ENCODE measurements at regions not wholly inside any gene's neighbourhood (a gene's known extent, or its start where the extent isn't known, plus 50 kb on each side); places are given as distances from the start of the nearest gene placed in this dataset.
"Not testable (repeated sequence)": the region's sequence is repeated elsewhere in the genome, so short reads cannot be mapped to it uniquely, and the experiment has no call there.

DNA sequence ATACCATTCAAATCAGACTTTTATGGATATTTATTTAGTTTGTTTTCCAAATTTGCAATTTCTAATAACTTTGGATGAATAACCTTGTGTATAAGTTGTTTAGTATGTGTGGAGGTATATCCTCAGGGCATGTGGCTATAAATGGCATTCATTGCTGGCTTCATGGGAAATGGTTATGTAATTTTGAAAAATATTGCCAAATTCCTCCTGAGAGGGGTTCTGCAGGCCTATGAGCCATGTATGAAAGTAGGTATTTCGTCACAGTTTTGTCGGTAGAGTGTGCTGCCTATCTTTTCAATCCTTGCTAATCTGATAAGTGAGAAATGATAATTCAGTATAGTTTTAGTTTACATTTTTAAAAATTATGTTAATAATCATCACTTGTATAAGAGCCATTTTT is 256.4 kb upstream of the ZNF385D start:
- Histone ChIP-seq H3K4me1 (ENCODE audit: control insufficient read depth, insufficient read depth, low read length) (no peaks in the 10 kb centered on the region), H3K27me3 (ENCODE audit: control insufficient read depth, insufficient read depth, low read length) (no peaks in the 10 kb centered on the region), H3K36me3 (ENCODE audit: control insufficient read depth, insufficient read depth, low read length) (no peaks in the 10 kb centered on the region), H3K27ac (ENCODE audit: low read depth, low read length) (no peak overlapping the region), H3K4me3 (ENCODE audit: low read depth, low read length) (no peak overlapping the region), H3K9me3 (ENCODE audit: control insufficient read depth, insufficient read depth, low read length) (no peaks in the 10 kb centered on the region)
- WGBS (ENCODE audit: insufficient coverage) = 100% methylated on average over 1 of the region's 2 CpGs
- no peak for DNase-seq (ENCODE audit: low read depth in 4 of 6, low spot score in 6 of 6)

DNA sequence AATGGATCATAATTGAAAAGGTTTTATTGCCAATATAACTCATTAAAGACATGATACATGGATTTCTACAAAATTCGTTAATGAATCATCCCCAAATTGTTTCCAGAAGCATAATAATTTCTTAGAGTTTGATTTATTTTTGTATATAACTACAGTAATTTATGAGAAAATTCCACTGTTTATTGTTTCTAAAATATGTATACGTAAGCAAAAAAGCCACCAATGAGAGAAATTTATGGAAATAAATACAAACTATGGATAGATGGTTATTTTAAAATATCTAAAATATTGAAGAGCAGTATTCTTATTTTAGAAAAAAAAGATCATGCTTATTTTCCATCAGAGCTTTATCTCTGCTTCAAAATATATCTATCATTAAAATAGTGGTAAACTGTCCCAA is 260.0 kb upstream of the ZNF385D start:
- H3K27ac ChIP-seq (ENCODE audit: low read depth, low read length) = no peak overlapping the region

DNA sequence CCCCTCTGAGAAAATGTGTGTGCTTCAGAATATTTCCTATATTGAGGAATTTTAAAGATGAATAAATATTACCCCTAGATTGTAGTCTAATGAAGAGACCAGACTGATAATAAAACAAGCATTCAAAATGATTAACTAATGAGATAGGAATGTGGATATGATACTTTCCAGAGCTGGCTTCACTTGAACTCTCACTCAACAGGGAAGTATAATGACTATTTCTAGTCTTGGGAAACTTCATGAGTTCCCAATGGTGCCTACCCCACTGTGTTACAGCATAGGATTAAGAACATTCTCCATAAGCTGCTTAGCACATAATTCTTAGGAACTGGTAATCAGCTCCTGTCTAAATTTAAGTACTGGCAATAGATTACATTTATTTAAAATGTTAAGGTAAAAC is 261.5 kb upstream of the ZNF385D start:
- Histone ChIP-seq H3K27ac (ENCODE audit: low read depth, low read length) (no peak overlapping the region), H3K9me3 (ENCODE audit: control insufficient read depth, insufficient read depth, low read length) (no peaks in the 10 kb centered on the region), H3K36me3 (ENCODE audit: control insufficient read depth, insufficient read depth, low read length) (no peaks in the 10 kb centered on the region), H3K4me3 (ENCODE audit: low read depth, low read length) (no peak overlapping the region), H3K4me1 (ENCODE audit: control insufficient read depth, insufficient read depth, low read length) (no peaks in the 10 kb centered on the region), H3K27me3 (ENCODE audit: control insufficient read depth, insufficient read depth, low read length) (no peaks in the 10 kb centered on the region)
- no peak for DNase-seq (ENCODE audit: low read depth in 4 of 6, low spot score in 6 of 6)

More for the DNA sequence above, 260.0 kb upstream of the ZNF385D start:
- Histone ChIP-seq H3K9me3 (ENCODE audit: control insufficient read depth, insufficient read depth, low read length) (no peaks in the 10 kb centered on the region), H3K4me3 (ENCODE audit: low read depth, low read length) (no peak overlapping the region), H3K27me3 (ENCODE audit: control insufficient read depth, insufficient read depth, low read length) (no peaks in the 10 kb centered on the region), H3K4me1 (ENCODE audit: control insufficient read depth, insufficient read depth, low read length) (no peaks in the 10 kb centered on the region), H3K36me3 (ENCODE audit: control insufficient read depth, insufficient read depth, low read length) (no peaks in the 10 kb centered on the region)
- no CpG with 5 or more reads among the region's 2 CpGs for WGBS (ENCODE audit: insufficient coverage)
- DNase-seq (ENCODE audit: low read depth in 4 of 6, low spot score in 6 of 6) = no peak

DNA sequence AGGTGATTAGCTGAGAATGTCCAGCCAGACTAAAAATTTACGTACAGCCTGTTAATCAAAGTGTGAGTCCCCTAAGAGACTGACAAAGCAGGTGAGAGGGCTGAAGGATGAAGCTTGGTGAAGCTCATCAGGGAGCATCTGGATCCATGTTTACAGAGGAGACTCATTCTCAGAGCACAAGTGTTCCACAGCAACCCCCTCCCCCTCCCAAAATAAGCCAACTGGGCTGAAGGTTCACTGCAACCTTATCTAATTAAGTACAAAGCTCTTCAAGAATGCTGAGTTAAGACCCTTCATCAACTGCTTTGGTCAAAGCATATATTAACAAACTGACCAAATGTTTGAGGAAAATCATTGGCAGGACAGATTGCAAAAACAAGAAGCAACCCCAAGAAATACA is 262.6 kb upstream of the ZNF385D start:
- no peak for DNase-seq (ENCODE audit: low read depth in 4 of 6, low spot score in 6 of 6)
- no peaks in the 10 kb centered on the region for H3K27me3 ChIP-seq (ENCODE audit: control insufficient read depth, insufficient read depth, low read length)
- no peaks in the 10 kb centered on the region for H3K9me3 ChIP-seq (ENCODE audit: control insufficient read depth, insufficient read depth, low read length)
- no peak overlapping the region for H3K4me3 ChIP-seq (ENCODE audit: low read depth, low read length)
- no peaks in the 10 kb centered on the region for H3K36me3 ChIP-seq (ENCODE audit: control insufficient read depth, insufficient read depth, low read length)
- no peaks in the 10 kb centered on the region for H3K4me1 ChIP-seq (ENCODE audit: control insufficient read depth, insufficient read depth, low read length)
- H3K27ac ChIP-seq (ENCODE audit: low read depth, low read length) = no peak overlapping the region
- 100% methylated on average over 1 of the region's 1 CpG for WGBS (ENCODE audit: insufficient coverage)

DNA sequence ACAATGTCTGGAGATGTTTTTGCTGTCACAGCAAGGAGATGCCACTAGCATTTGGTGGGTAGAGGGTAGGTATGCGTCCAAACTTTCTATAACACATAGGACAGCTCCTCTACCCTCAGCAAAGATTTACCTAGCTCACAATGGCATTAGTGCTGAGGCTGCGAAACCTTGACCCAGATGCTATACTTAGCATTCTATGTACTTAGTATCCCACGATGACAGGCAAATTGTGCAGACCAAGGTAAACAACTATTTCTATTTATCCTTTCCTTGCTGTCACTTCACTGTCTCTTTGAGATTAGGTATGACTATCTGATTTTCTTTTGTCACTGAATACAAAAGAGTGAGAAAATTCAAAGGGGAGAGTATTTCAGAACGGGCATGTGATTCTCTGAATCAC is 265.2 kb upstream of the ZNF385D start:
- H3K36me3 ChIP-seq (ENCODE audit: control insufficient read depth, insufficient read depth, low read length) = no peaks in the 10 kb centered on the region
- no peak for DNase-seq (ENCODE audit: low read depth in 4 of 6, low spot score in 6 of 6)
- H3K27me3 ChIP-seq (ENCODE audit: control insufficient read depth, insufficient read depth, low read length) = no peaks in the 10 kb centered on the region
- H3K27ac ChIP-seq (ENCODE audit: low read depth, low read length) = no peak overlapping the region
- no peaks in the 10 kb centered on the region for H3K4me1 ChIP-seq (ENCODE audit: control insufficient read depth, insufficient read depth, low read length)
- no peaks in the 10 kb centered on the region for H3K9me3 ChIP-seq (ENCODE audit: control insufficient read depth, insufficient read depth, low read length)
- no peak overlapping the region for H3K4me3 ChIP-seq (ENCODE audit: low read depth, low read length)
- 100% methylated on average over 1 of the region's 4 CpGs for WGBS (ENCODE audit: insufficient coverage)

DNA sequence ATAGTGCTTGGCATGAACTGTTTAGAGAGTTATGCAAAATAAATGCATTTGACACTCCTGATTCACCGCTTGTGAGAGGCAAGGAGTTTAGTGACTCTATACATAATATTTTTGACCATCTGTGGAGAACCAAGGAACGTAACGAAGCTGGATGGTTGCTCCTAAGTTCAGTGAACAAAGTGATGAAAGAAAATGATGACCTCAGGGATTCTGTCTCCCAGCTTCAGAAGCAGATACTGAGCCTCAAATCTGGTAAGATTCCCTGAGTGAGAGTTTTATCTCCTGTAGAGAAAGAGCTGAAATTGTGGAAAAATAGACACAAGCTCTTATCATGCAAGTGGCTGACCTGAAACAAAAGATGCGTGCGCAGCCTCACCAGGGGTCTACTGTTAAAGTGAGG is 273.6 kb upstream of the ZNF385D start:
- not testable (repeated sequence) for H3K36me3 ChIP-seq (ENCODE audit: control insufficient read depth, insufficient read depth, low read length); H3K27me3 ChIP-seq (ENCODE audit: control insufficient read depth, insufficient read depth, low read length); H3K9me3 ChIP-seq (ENCODE audit: control insufficient read depth, insufficient read depth, low read length); H3K4me1 ChIP-seq (ENCODE audit: control insufficient read depth, insufficient read depth, low read length); H3K4me3 ChIP-seq (ENCODE audit: low read depth, low read length); DNase-seq (ENCODE audit: low read depth in 4 of 6, low spot score in 6 of 6); H3K27ac ChIP-seq (ENCODE audit: low read depth, low read length)
- WGBS (ENCODE audit: insufficient coverage) = 90% methylated on average over 4 of the region's 5 CpGs

DNA sequence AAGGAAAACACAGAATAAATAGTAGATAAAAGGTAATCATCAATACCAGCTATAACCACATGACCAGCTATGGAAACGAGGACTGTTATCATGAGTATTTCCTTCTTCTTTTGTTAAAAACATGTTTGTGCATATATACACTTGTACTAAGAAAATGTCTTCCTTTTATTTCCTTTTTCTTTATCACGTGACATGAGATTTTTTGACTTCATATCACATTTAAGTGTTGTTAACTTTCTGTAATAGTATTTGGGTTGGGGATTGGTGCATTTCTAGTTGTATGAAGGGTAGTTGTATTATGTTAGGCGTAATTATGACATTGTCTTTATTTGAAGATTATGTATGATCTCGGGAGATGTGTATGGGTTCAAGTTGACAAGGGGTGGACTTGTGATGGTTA is 278.5 kb upstream of the ZNF385D start:
- WGBS (ENCODE audit: insufficient coverage) = 90% methylated on average over 2 of the region's 4 CpGs
- Histone ChIP-seq H3K27me3 (ENCODE audit: control insufficient read depth, insufficient read depth, low read length) (no peaks in the 10 kb centered on the region), H3K27ac (ENCODE audit: low read depth, low read length) (no peak overlapping the region), H3K4me1 (ENCODE audit: control insufficient read depth, insufficient read depth, low read length) (no peaks in the 10 kb centered on the region), H3K9me3 (ENCODE audit: control insufficient read depth, insufficient read depth, low read length) (no peaks in the 10 kb centered on the region), H3K4me3 (ENCODE audit: low read depth, low read length) (no peak overlapping the region), H3K36me3 (ENCODE audit: control insufficient read depth, insufficient read depth, low read length) (no peaks in the 10 kb centered on the region)
- DNase-seq (ENCODE audit: low read depth in 4 of 6, low spot score in 6 of 6) = no peak

DNA sequence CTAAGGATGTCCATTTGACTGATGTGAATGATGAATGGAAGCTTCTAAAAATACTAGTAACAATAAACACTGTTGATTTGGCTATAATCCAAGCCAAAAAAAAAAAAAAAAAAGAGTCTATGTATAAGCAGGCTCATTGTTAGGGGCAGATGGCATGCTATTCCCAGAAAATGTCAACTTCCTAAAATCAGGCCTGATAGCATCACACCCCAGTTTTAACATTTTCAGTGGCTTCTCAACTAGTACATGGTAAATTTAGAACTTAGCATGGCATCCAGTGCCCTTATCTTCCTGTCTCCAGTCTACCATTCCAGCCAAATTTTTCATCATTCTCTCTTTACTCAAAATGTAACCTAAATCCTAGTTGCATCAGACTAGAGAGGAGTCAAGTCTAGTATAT is 288.2 kb upstream of the ZNF385D start:
- DNase-seq (ENCODE audit: low read depth in 4 of 6, low spot score in 6 of 6) = peak in 1 of 6 donors; percentile 58
- H3K9me3 ChIP-seq (ENCODE audit: control insufficient read depth, insufficient read depth, low read length) = no peaks in the 10 kb centered on the region
- H3K27me3 ChIP-seq (ENCODE audit: control insufficient read depth, insufficient read depth, low read length) = no peaks in the 10 kb centered on the region
- no peaks in the 10 kb centered on the region for H3K36me3 ChIP-seq (ENCODE audit: control insufficient read depth, insufficient read depth, low read length)
- H3K4me3 ChIP-seq (ENCODE audit: low read depth, low read length) = no peak overlapping the region
- H3K4me1 ChIP-seq (ENCODE audit: control insufficient read depth, insufficient read depth, low read length) = no peaks in the 10 kb centered on the region
- H3K27ac ChIP-seq (ENCODE audit: low read depth, low read length) = no peak overlapping the region

DNA sequence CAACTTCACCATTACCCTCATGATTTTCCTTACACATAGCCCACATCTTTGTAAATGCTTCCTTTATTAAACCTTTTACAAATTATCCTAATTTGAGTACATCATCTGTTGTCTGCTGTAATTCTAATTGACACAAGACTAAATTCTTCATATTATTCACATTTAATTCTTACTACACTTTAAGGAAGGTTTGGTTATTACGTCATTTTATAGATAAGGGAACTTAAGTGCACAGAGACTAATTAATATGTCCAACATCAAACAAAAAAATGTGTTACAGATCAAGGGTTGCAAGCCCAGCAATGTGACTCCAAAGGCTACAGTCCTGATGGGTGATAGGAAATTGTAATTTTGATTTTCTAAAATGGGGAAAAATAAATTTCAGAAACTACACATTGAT is 289.1 kb upstream of the ZNF385D start:
- no peaks in the 10 kb centered on the region for H3K4me1 ChIP-seq (ENCODE audit: control insufficient read depth, insufficient read depth, low read length)
- no CpG with 5 or more reads among the region's 1 CpG for WGBS (ENCODE audit: insufficient coverage)
- H3K36me3 ChIP-seq (ENCODE audit: control insufficient read depth, insufficient read depth, low read length) = no peaks in the 10 kb centered on the region
- no peak overlapping the region for H3K4me3 ChIP-seq (ENCODE audit: low read depth, low read length)
- no peaks in the 10 kb centered on the region for H3K27me3 ChIP-seq (ENCODE audit: control insufficient read depth, insufficient read depth, low read length)
- DNase-seq (ENCODE audit: low read depth in 4 of 6, low spot score in 6 of 6) = no peak
- H3K27ac ChIP-seq (ENCODE audit: low read depth, low read length) = no peak overlapping the region
- no peaks in the 10 kb centered on the region for H3K9me3 ChIP-seq (ENCODE audit: control insufficient read depth, insufficient read depth, low read length)

DNA sequence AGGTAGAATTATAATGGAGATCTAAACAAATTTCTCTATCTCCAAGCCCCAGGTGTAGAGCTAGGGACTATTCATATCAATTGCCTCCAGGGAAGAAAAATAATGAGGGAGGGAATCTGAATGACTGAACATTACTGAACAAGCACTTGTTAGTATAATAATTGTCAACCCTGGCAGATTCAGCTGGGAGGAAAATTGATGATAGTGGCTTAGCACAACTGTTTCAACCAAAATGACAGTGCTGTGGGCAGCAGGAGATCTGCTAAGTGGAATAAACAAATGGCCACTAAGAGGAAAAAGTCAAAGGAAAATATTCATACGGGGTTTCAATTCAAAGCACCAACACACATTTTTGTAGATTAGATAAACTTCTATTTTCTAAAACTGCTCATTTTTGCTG is 294.9 kb upstream of the ZNF385D start:
- peak in 1 of 6 donors; percentile 78 for DNase-seq (ENCODE audit: low read depth in 4 of 6, low spot score in 6 of 6)
- no peak overlapping the region for H3K4me3 ChIP-seq (ENCODE audit: low read depth, low read length)
- H3K36me3 ChIP-seq (ENCODE audit: control insufficient read depth, insufficient read depth, low read length) = no peaks in the 10 kb centered on the region
- no peaks in the 10 kb centered on the region for H3K4me1 ChIP-seq (ENCODE audit: control insufficient read depth, insufficient read depth, low read length)
- H3K27ac ChIP-seq (ENCODE audit: low read depth, low read length) = no peak overlapping the region
- no CpG with 5 or more reads among the region's 1 CpG for WGBS (ENCODE audit: insufficient coverage)
- H3K9me3 ChIP-seq (ENCODE audit: control insufficient read depth, insufficient read depth, low read length) = no peaks in the 10 kb centered on the region
- no peaks in the 10 kb centered on the region for H3K27me3 ChIP-seq (ENCODE audit: control insufficient read depth, insufficient read depth, low read length)

DNA sequence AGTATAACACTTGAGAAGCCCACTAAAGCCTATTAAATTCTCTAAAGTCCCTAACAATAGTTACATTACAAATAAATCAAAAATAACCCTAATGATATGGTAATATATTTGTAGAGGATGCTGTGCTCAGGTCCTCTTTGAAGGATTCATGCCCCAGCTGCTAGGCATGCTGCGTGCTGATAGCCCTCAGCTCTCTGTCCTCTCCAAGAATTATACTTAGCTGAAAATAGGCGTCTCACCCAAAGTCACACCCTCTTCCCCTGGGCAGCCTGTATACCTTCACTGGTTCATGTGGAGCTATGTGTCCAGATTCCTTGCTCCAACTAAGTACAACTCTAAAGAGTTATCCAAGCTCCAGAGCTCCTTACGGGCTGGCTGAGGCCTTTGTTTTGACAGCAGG is 312.5 kb upstream of the ZNF385D start:
- H3K9me3 ChIP-seq (ENCODE audit: control insufficient read depth, insufficient read depth, low read length) = no peaks in the 10 kb centered on the region
- no peak for DNase-seq (ENCODE audit: low read depth in 4 of 6, low spot score in 6 of 6)
- whole genome bisulfite sequencing (ENCODE audit: insufficient coverage) = 93% methylated on average over 3 of the region's 3 CpGs
- H3K27me3 ChIP-seq (ENCODE audit: control insufficient read depth, insufficient read depth, low read length) = no peaks in the 10 kb centered on the region
- no peaks in the 10 kb centered on the region for H3K4me1 ChIP-seq (ENCODE audit: control insufficient read depth, insufficient read depth, low read length)
- no peaks in the 10 kb centered on the region for H3K36me3 ChIP-seq (ENCODE audit: control insufficient read depth, insufficient read depth, low read length)
- no peak overlapping the region for H3K4me3 ChIP-seq (ENCODE audit: low read depth, low read length)
- H3K27ac ChIP-seq (ENCODE audit: low read depth, low read length) = no peak overlapping the region
